PC-9 (cell line): ENCODE measurements at regions not wholly inside any gene's neighbourhood (a gene's known extent, or its start where the extent isn't known, plus 50 kb on each side); places are given as distances from the start of the nearest gene placed in this dataset.

Source experiments
- BruUV-seq: library from RNA; stranded (reverse); fragments of 400-500 nt; replicated peaks from 2 replicates; lab custom pipeline; 2021; lab: Mats Ljungman, UMichigan
- CTCF ChIA-PET: fragments of 300-600 bp; sonication (Branson Sonifier 250); formaldehyde crosslinking; loops from one replicate; lab custom pipeline; 2022; ENCODE audit warnings: antibody characterized with exemption; lab: Charles Lee
- POLR2A ChIA-PET: fragments of 300-600 bp; sonication (Branson Sonifier 250); formaldehyde crosslinking; loops from one replicate; lab custom pipeline; 2022; ENCODE audit warnings: antibody characterized with exemption; ENCODE audit not compliant: unreplicated experiment; lab: Charles Lee
- DNase-seq, 2 experiments: peaks; one replicate each; pipeline versions ENCODE4 v3.0.0 to v3.0.0-alpha.2; 2015 to 2022; ENCODE audit warnings: mixed read lengths in 1 of 2
- H2AFZ ChIP-seq: fragments of 200-600 bp; sonication (generic); 2 replicates; pipeline ENCODE4 v1.8.1; 2017; ENCODE audit warnings: antibody characterized with exemption
- H3F3A ChIP-seq: fragments of 200-600 bp; sonication (generic); 2 replicates; pipeline ENCODE4 v1.8.1; 2017; ENCODE audit warnings: antibody characterized with exemption, mild to moderate bottlenecking, low read depth; ENCODE audit not compliant: insufficient read depth
- H3K27ac ChIP-seq: fragments of 200-600 bp; sonication (generic); 2 replicates; pipeline ENCODE4 v1.6.1; 2016; ENCODE audit warnings: mixed run types
- H3K27me3 ChIP-seq: fragments of 200-600 bp; sonication (generic); 2 replicates; pipeline ENCODE4 v1.6.1; 2016; ENCODE audit warnings: low read depth, mixed run types; ENCODE audit not compliant: insufficient read depth
- H3K36me3 ChIP-seq: fragments of 200-600 bp; sonication (generic); 2 replicates; pipeline ENCODE4 v1.6.1; 2016; ENCODE audit warnings: low read depth, mixed run types
- H3K4me1 ChIP-seq: fragments of 200-600 bp; sonication (generic); replicated peaks from 2 replicates; pipeline ENCODE4 v1.6.1; 2016; ENCODE audit warnings: mixed run types; ENCODE audit not compliant: insufficient read depth
- H3K4me2 ChIP-seq: fragments of 200-600 bp; sonication (generic); 2 replicates; pipeline ENCODE4 v1.6.1; 2017; ENCODE audit warnings: mixed run types
- H3K4me3 ChIP-seq: fragments of 200-600 bp; sonication (generic); 2 replicates; pipeline ENCODE4 v1.6.1; 2016; ENCODE audit warnings: mixed run types
- H3K79me2 ChIP-seq: fragments of 200-600 bp; sonication (generic); 2 replicates; pipeline ENCODE4 v1.6.1; 2017; ENCODE audit warnings: low read depth, mixed run types
- H3K9me2 ChIP-seq: fragments of 200-600 bp; sonication (generic); 2 replicates; pipeline ENCODE4 v1.8.1; 2017; ENCODE audit warnings: mild to moderate bottlenecking; ENCODE audit not compliant: insufficient read depth
- H3K9me3 ChIP-seq: fragments of 200-600 bp; sonication (generic); 2 replicates; pipeline ENCODE4 v1.8.1; 2016; ENCODE audit warnings: low read depth; ENCODE audit not compliant: insufficient read depth
- H4K20me1 ChIP-seq: fragments of 200-600 bp; sonication (generic); 2 replicates; pipeline ENCODE4 v1.8.1; 2017; ENCODE audit not compliant: insufficient read depth
- CTCF ChIP-seq: fragments of 200-600 bp; sonication (generic); conservative IDR thresholded peaks from 2 replicates; pipeline ENCODE4 v1.6.1; 2017; ENCODE audit warnings: mixed run types, antibody characterized with exemption, mild to moderate bottlenecking, moderate library complexity
- EZH2 ChIP-seq: fragments of 200-600 bp; sonication (generic); IDR thresholded peaks from 2 replicates; pipeline ENCODE4 v1.8.0; 2017; ENCODE audit warnings: antibody characterized with exemption, low read depth
- intact Hi-C: fragments of 100-400 bp; cut with micrococcal nuclease; formaldehyde crosslinking; loops from one replicate; pipeline ENCODE4 v1.10.0; 2022; ENCODE audit not compliant: unreplicated experiment

- no peaks in the 10 kb centered on the region for H4K20me1 ChIP-seq
- H3K36me3 ChIP-seq, result no peaks in the 10 kb centered on the region
- H3K79me2 ChIP-seq, result no peaks in the 10 kb centered on the region
- no peaks in the 10 kb centered on the region for H3K27me3 ChIP-seq
- H3K9me3 ChIP-seq, result no peaks in the 10 kb centered on the region
- H3K4me1 ChIP-seq, result peaks cover 6% of the 10 kb centered on the region; the same call in 1 of the 2 replicates
- H3F3A ChIP-seq, result no peaks in the 10 kb centered on the region
- ChIA-PET CTCF (no interaction called here), POLR2A (no interaction called here)
- no peak overlapping the region for H3K4me3 ChIP-seq
- no peak for DNase-seq
- intact Hi-C loops, result no loop called here
- H3K27ac ChIP-seq, result no peak overlapping the region
- no peak overlapping the region for H3K4me2 ChIP-seq
- BruUV-seq, result no TSS peak
- no peak overlapping the region for H2AFZ ChIP-seq
- TF ChIP-seq CTCF (no peak), EZH2 (no peak)
- H3K9me2 ChIP-seq, result no peaks in the 10 kb centered on the region
Measured at GRCh38 chr4:43337707-43338106, 445.2 kb downstream of the GRXCR1 start.

- no peak overlapping the region for H3K4me3 ChIP-seq
- H3K36me3 ChIP-seq, result no peaks in the 10 kb centered on the region
- H2AFZ ChIP-seq, result 0 out of 2 replicates have a peak overlapping the region, but pooled peaks have one; percentile 16
- no peak overlapping the region for H3K27ac ChIP-seq
- intact Hi-C loops, result no loop called here
- no TSS peak for BruUV-seq
- H3K9me2 ChIP-seq, result no peaks in the 10 kb centered on the region
- no peak overlapping the region for H3K4me2 ChIP-seq
- ChIA-PET CTCF (no interaction called here), POLR2A (no interaction called here)
- no peaks in the 10 kb centered on the region for H3K9me3 ChIP-seq
- no peaks in the 10 kb centered on the region for H3K27me3 ChIP-seq
- no peaks in the 10 kb centered on the region for H3F3A ChIP-seq
- H3K79me2 ChIP-seq, result no peaks in the 10 kb centered on the region
- no peak for TF ChIP-seq CTCF
- no peak for TF ChIP-seq EZH2
- DNase-seq, result no peak
- H3K4me1 ChIP-seq, result peaks cover 6% of the 10 kb centered on the region; the same call in 1 of the 2 replicates
- H4K20me1 ChIP-seq, result no peaks in the 10 kb centered on the region
Measured at GRCh38 chr4:43339435-43339834, 446.9 kb downstream of the GRXCR1 start.

- H3K9me3 ChIP-seq, result no peaks in the 10 kb centered on the region
- intact Hi-C loops, result no loop called here
- ChIA-PET POLR2A (no interaction called here), CTCF (no interaction called here)
- BruUV-seq, result no TSS peak
- no peak overlapping the region for H3K27ac ChIP-seq
- no peak for DNase-seq
- no peaks in the 10 kb centered on the region for H3K79me2 ChIP-seq
- H3K27me3 ChIP-seq, result no peaks in the 10 kb centered on the region
- no peaks in the 10 kb centered on the region for H4K20me1 ChIP-seq
- H3K4me2 ChIP-seq, result no peak overlapping the region
- TF ChIP-seq EZH2 (no peak), CTCF (no peak)
- no peaks in the 10 kb centered on the region for H3F3A ChIP-seq
- no peaks in the 10 kb centered on the region for H3K9me2 ChIP-seq
- no peak overlapping the region for H2AFZ ChIP-seq
- H3K4me1 ChIP-seq, result peaks cover 6% of the 10 kb centered on the region; the same call in 1 of the 2 replicates
- no peaks in the 10 kb centered on the region for H3K36me3 ChIP-seq
- H3K4me3 ChIP-seq, result no peak overlapping the region
Measured at GRCh38 chr4:43341741-43342140, 449.2 kb downstream of the GRXCR1 start.
